ENCODE measurements at regions not wholly inside any gene's neighbourhood (a gene's known extent, or its start where the extent isn't known, plus 50 kb on each side); places are given as distances from the start of the nearest gene placed in this dataset.

DNA sequence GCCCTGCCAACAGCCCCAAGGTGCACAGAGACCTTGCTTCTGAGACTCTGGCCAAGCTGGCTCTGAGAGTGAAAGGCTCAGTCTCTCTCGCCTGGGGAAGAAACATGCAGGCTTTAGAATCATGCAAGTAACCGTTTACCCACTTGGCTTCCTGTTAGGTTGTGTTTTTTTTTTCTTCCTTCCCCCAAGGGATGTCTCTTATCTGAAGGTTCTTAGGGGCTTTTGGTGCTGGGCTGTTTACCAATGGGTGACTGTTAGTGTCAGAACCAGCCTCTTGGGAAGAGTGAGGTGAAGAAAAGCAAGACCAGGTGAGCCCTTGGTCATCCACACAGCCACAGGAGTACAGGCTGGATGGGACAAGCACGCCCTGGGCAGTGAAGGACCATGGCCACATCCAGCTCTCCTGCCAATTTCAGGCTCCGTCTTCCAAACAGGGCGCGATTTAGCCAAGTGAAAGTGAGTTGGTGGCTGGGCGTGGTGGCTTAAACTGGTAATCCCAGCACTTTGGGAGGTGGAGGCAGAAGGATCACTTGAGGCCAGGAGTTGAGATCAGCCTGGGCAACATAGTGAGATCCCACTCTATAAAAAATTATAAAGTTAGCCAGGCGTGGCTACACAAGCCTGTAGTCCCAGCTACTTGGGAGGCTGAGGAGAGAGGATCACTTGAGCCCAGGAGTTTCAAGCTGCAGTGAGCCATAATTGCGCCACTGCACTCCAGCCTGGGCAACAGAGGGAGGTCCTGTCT is 76.3 kb upstream of the CUX1 start:
- TF ChIP-seq, protein P1, sequence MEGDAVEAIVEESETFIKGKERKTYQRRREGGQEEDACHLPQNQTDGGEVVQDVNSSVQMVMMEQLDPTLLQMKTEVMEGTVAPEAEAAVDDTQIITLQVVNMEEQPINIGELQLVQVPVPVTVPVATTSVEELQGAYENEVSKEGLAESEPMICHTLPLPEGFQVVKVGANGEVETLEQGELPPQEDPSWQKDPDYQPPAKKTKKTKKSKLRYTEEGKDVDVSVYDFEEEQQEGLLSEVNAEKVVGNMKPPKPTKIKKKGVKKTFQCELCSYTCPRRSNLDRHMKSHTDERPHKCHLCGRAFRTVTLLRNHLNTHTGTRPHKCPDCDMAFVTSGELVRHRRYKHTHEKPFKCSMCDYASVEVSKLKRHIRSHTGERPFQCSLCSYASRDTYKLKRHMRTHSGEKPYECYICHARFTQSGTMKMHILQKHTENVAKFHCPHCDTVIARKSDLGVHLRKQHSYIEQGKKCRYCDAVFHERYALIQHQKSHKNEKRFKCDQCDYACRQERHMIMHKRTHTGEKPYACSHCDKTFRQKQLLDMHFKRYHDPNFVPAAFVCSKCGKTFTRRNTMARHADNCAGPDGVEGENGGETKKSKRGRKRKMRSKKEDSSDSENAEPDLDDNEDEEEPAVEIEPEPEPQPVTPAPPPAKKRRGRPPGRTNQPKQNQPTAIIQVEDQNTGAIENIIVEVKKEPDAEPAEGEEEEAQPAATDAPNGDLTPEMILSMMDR (IDR thresholded peaks at IDR 0.05; ENCODE audit: unreplicated experiment): no peak
- no peaks in the 10 kb centered on the region for H3K27me3 Mint-ChIP-seq (ENCODE audit: unreplicated experiment)
- peaks cover 11% of the 10 kb centered on the region for H3K4me1 Mint-ChIP-seq (ENCODE audit: low read depth, unreplicated experiment)
- BruUV-seq (replicated peaks): no TSS peak
- H3K27ac Mint-ChIP-seq (ENCODE audit: unreplicated experiment): no peak overlapping the region
- H3K4me3 Mint-ChIP-seq (ENCODE audit: low read depth, unreplicated experiment): no peak overlapping the region
- H3K36me3 Mint-ChIP-seq (ENCODE audit: insufficient read depth, unreplicated experiment): no peaks in the 10 kb centered on the region
- intact Hi-C loops (cut with micrococcal nuclease; ENCODE audit: unreplicated experiment): loop anchor here (10.0 kb wide), 1 partner anchor 74 kb away; the partner anchor contains the start of gene CUX1
- CTCF ChIA-PET: no interaction called here
- no peak for DNase-seq
- H3K9me3 Mint-ChIP-seq (ENCODE audit: low read depth, unreplicated experiment): no peaks in the 10 kb centered on the region

DNA sequence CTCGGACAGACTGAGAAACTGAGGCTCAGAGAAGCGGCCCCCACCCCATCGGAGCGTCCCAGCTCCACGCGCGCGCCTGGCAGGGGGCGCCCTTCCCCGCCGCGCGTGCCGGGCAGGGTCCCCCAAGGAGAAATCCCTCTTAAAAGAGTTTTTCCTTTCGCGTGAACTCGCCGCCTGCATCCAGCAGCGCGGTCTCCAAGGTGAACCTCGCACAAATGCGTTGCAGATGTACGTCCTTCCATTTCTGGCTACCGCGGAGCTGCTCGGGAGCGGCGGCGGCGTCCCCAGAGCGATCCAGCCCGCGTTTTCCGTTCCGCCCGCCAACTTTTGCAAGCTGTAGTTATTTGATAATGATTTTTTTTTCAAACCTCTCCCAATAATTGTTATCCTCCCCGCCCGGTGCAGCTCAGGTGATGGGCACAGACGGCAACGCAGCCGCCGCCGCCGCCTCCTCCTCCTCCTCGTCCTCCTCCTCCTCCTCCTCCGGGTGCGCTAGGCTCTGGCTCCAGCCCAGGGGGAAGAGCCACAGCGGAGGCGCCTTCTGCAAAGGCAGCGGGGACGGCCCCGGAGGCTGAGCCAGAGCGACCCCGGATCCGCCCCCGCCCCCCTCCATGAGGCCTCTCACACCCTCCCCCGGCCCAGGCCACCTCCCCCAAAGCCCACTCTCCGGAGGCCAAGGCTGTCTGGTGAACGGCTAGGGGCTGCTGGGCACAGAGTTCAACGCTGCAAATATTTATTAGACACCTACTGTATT is 74.0 kb upstream of the CUX1 start:
- BruUV-seq (replicated peaks): no TSS peak

DNA sequence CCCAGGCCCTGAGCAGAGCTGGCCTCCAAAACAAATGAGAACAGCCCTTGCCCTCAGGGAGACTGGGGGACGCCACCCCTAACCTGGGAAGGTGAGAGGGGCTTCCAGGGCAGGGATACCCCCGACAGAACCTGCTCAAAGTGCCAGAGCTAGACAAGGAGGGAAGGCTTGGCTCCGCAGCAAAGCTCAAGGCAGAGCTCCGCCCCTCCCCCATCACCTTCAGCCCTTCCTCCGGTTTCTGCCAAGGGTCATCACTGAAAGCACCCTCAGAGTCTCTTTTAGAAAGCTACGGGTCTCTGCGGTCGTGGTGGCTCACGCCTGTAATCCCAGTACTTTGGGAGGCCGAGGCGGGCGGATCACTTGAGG is 73.4 kb upstream of the CUX1 start:
- Mint-ChIP-seq H3K4me1 (ENCODE audit: low read depth, unreplicated experiment) (peaks cover 11% of the 10 kb centered on the region), H3K9me3 (ENCODE audit: low read depth, unreplicated experiment) (no peaks in the 10 kb centered on the region), H3K4me3 (ENCODE audit: low read depth, unreplicated experiment) (peak overlapping the region; percentile 74), H3K27ac (ENCODE audit: unreplicated experiment) (no peak overlapping the region), H3K27me3 (ENCODE audit: unreplicated experiment) (no peaks in the 10 kb centered on the region), H3K36me3 (ENCODE audit: insufficient read depth, unreplicated experiment) (no peaks in the 10 kb centered on the region)
- intact Hi-C loops (cut with micrococcal nuclease; ENCODE audit: unreplicated experiment): loop anchor here (10.0 kb wide), 1 partner anchor 71 kb away; the partner anchor contains the start of gene CUX1
- CTCF ChIA-PET: interaction anchor here (0.6 kb wide), 1 partner anchor 232 kb away, joined by 3 read pairs; no protein-coding TSS in a partner anchor
- BruUV-seq (replicated peaks): no TSS peak
- TF ChIP-seq, protein P1 (IDR thresholded peaks at IDR 0.05; ENCODE audit: unreplicated experiment): no peak
- no peak for DNase-seq

More for the DNA sequence above, 74.0 kb upstream of the CUX1 start:
- Mint-ChIP-seq H3K4me3 (ENCODE audit: low read depth, unreplicated experiment) (peak overlapping the region; percentile 74), H3K36me3 (ENCODE audit: insufficient read depth, unreplicated experiment) (no peaks in the 10 kb centered on the region), H3K27me3 (ENCODE audit: unreplicated experiment) (no peaks in the 10 kb centered on the region), H3K9me3 (ENCODE audit: low read depth, unreplicated experiment) (no peaks in the 10 kb centered on the region), H3K27ac (ENCODE audit: unreplicated experiment) (no peak overlapping the region), H3K4me1 (ENCODE audit: low read depth, unreplicated experiment) (peaks cover 11% of the 10 kb centered on the region)
- DNase-seq: peak; percentile 40
- CTCF ChIA-PET: interaction anchor here (0.5 to 0.6 kb wide), 4 partner anchors 40 to 233 kb away, joined by 3 to 7 read pairs (median 5); no protein-coding TSS in a partner anchor
- TF ChIP-seq, protein P1 (IDR thresholded peaks at IDR 0.05; ENCODE audit: unreplicated experiment): peak; percentile 31
- intact Hi-C loops (cut with micrococcal nuclease; ENCODE audit: unreplicated experiment): loop anchor here (10.0 kb wide), 1 partner anchor 71 kb away; the partner anchor contains the start of gene CUX1

DNA sequence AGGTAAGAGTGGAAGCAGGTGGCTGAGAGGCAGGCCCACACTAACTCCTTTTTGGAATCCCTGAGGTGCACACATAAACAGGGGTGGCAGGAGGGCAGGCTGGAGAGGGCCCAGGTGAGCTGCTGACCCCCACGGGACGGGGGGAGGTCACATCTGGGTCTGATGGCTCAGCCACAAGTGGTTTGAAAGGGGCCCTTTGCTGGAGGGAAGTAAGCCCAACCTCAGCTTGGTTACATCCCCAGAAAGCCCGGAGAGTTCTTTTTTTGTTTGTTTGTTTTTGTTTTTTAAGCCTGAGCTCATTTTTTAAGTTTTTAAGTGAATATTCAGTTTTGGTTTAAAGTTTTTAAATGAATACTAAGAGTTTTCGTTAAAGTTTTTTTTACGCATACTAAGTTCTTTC is 72.8 kb upstream of the CUX1 start:
- no peak for DNase-seq
- Mint-ChIP-seq H3K9me3 (ENCODE audit: low read depth, unreplicated experiment) (no peaks in the 10 kb centered on the region), H3K27me3 (ENCODE audit: unreplicated experiment) (no peaks in the 10 kb centered on the region), H3K27ac (ENCODE audit: unreplicated experiment) (no peak overlapping the region), H3K4me1 (ENCODE audit: low read depth, unreplicated experiment) (peaks cover 8% of the 10 kb centered on the region), H3K4me3 (ENCODE audit: low read depth, unreplicated experiment) (no peak overlapping the region), H3K36me3 (ENCODE audit: insufficient read depth, unreplicated experiment) (no peaks in the 10 kb centered on the region)
- intact Hi-C loops (cut with micrococcal nuclease; ENCODE audit: unreplicated experiment): loop anchor here (10.0 kb wide), 1 partner anchor 70 kb away; the partner anchor contains the start of gene CUX1
- BruUV-seq (replicated peaks): no TSS peak
- CTCF ChIA-PET: interaction anchor here (0.6 to 0.7 kb wide), 2 partner anchors 9 to 61 kb away, joined by 3 to 6 read pairs; no protein-coding TSS in a partner anchor
- TF ChIP-seq, protein P1 (IDR thresholded peaks at IDR 0.05; ENCODE audit: unreplicated experiment): no peak

Data from Calu3 (cell line).